Ramos (cell line): ENCODE measurements at regions not wholly inside any gene's neighbourhood (a gene's known extent, or its start where the extent isn't known, plus 50 kb on each side); places are given as distances from the start of the nearest gene placed in this dataset.

Source experiments
- in situ Hi-C: fragments of 300-500 bp; cut with MboI; formaldehyde crosslinking; loops from one replicate; pipeline ENCODE4 v1.14.3; 2022; ENCODE audit warnings: low sequenced_read_pairs; ENCODE audit not compliant: unreplicated experiment

- in situ Hi-C loops = no loop called here
Observed at GRCh38 chr6:106035655-106036054, 50.5 kb upstream of the PRDM1 start.

- in situ Hi-C loops = no loop called here
Observed at GRCh38 chr6:106033806-106034205, 52.3 kb upstream of the PRDM1 start.

GRCh38 chr6:106027758-106028157 is 58.4 kb upstream of the PRDM1 start:
- in situ Hi-C loops = no loop called here

GRCh38 chr6:106026748-106027715 is 59.1 kb upstream of the PRDM1 start:
- in situ Hi-C loops = no loop called here

- in situ Hi-C loops = no loop called here
Observed at GRCh38 chr6:106025655-106026054, 60.5 kb upstream of the PRDM1 start.

- in situ Hi-C loops = no loop called here
Observed at GRCh38 chr6:106022801-106023200, 63.3 kb upstream of the PRDM1 start.

GRCh38 chr6:106017454-106017853 is 68.7 kb upstream of the PRDM1 start:
- in situ Hi-C loops = no loop called here

GRCh38 chr6:106014955-106015354 is 71.2 kb upstream of the PRDM1 start:
- in situ Hi-C loops = no loop called here

GRCh38 chr6:106011476-106011875 is 74.7 kb upstream of the PRDM1 start:
- in situ Hi-C loops = no loop called here

GRCh38 chr6:106005954-106006353 is 80.2 kb upstream of the PRDM1 start:
- in situ Hi-C loops = no loop called here

- in situ Hi-C loops = no loop called here
Observed at GRCh38 chr6:106005013-106005412, 81.1 kb upstream of the PRDM1 start.

- in situ Hi-C loops = no loop called here
Observed at GRCh38 chr6:106003268-106003987, 82.7 kb upstream of the PRDM1 start.

GRCh38 chr6:106002005-106002404 is 84.1 kb upstream of the PRDM1 start:
- in situ Hi-C loops = no loop called here

- in situ Hi-C loops = no loop called here
Observed at GRCh38 chr6:106000935-106001334, 85.2 kb upstream of the PRDM1 start.

GRCh38 chr6:105997482-105997881 is 88.7 kb upstream of the PRDM1 start:
- in situ Hi-C loops = no loop called here

- in situ Hi-C loops = no loop called here
Observed at GRCh38 chr6:105995391-105995865, 90.7 kb upstream of the PRDM1 start.

- in situ Hi-C loops = no loop called here
Observed at GRCh38 chr6:105994591-105995390, 91.3 kb upstream of the PRDM1 start.

GRCh38 chr6:105994118-105994590 is 92.0 kb upstream of the PRDM1 start:
- in situ Hi-C loops = no loop called here

- in situ Hi-C loops = no loop called here
Observed at GRCh38 chr6:105993341-105994117, 92.6 kb upstream of the PRDM1 start.
